Prostate gland (tissue), 2 donors: ENCODE measurements at regions not wholly inside any gene's neighbourhood (a gene's known extent, or its start where the extent isn't known, plus 50 kb on each side); places are given as distances from the start of the nearest gene placed in this dataset.

ENCODE experiments used
- CTCF ChIP-seq, 4 experiments: fragments of 200-600 bp in 2 of 4; fragments of 450-650 bp in 2 of 4; sonication (generic) in 2 of 4; IDR thresholded peaks; 1 replicate in 3 of 4; 2 replicates in 1 of 4; pipeline ENCODE4 v1.5.1; 2016 to 2019; ENCODE audit warnings: antibody characterized with exemption in 4 of 4, mild to moderate bottlenecking in 2 of 4, moderate library complexity in 2 of 4
- POLR2A ChIP-seq: fragments of 450-650 bp; IDR thresholded peaks from one replicate; pipeline ENCODE4 v1.6.1; 2016; ENCODE audit warnings: antibody characterized with exemption, mild to moderate bottlenecking
- POLR2AphosphoS5 ChIP-seq: sonication (generic); formaldehyde crosslinking; IDR thresholded peaks from one replicate; pipeline ENCODE4 v1.6.1; 2017; ENCODE audit warnings: antibody characterized with exemption

DNA sequence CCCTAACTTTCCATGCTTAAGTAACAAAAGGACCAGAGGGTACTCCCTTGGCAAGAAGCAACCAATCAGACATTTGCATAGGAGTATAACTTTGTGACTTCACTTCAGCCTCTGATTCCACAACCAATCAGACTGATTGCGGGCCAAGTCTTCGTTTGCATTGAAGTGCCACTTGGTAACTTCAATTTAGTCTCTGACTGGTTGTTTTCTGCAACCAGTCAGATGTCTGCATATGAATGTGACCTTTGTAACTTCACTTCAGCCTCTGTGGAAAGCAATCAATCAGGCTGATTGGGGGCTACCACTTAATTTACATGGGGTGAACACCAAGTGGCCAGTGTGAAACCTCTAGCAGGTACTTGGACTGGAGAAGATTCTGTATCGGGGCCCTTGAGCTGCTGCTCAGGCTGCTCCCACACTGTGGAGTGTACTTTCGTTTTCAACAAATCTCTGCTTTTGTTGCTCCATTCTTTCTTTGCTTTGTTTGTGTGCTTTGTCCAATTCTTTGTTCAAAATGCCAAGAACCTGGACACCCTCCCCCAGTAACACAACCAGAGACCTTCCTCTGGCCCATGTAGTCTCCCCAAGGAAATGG lies 241.5 kb downstream of the ACKR3 start:
- TF ChIP-seq CTCF (IDR thresholded peaks at IDR 0.05) (no peak), POLR2A (no peak), POLR2AphosphoS5 (no peak)
